ENCODE measurements at regions not wholly inside any gene's neighbourhood (a gene's known extent, or its start where the extent isn't known, plus 50 kb on each side); places are given as distances from the start of the nearest gene placed in this dataset.

- DNase-seq (ENCODE audit: low spot score) = peak; percentile 97
Measured at GRCh38 chr9:6703898-6704639, 53.7 kb upstream of the KDM4C start.

GRCh38 chr9:6702707-6703106 is 55.1 kb upstream of the KDM4C start:
- no peak for DNase-seq (ENCODE audit: low spot score)

GRCh38 chr9:6696178-6696577 is 50.6 kb upstream of the GLDC start:
- no peak for DNase-seq (ENCODE audit: low spot score)

GRCh38 chr9:6695121-6695814 is 49.7 kb upstream of the GLDC start:
- no peak for DNase-seq (ENCODE audit: low spot score)
